CD4-positive, alpha-beta T cell treated with Interleukin-2 at 100 ng/mL for 4 hours (primary cell): ENCODE measurements at regions not wholly inside any gene's neighbourhood (a gene's known extent, or its start where the extent isn't known, plus 50 kb on each side); places are given as distances from the start of the nearest gene placed in this dataset.
"Not testable (repeated sequence)": the region's sequence is repeated elsewhere in the genome, so short reads cannot be mapped to it uniquely, and the experiment has no call there.

Experiments used
- DNase-seq: peaks from one replicate; pipeline ENCODE4 v3.0.0-alpha.2; 2020; ENCODE audit warnings: low spot score

DNA sequence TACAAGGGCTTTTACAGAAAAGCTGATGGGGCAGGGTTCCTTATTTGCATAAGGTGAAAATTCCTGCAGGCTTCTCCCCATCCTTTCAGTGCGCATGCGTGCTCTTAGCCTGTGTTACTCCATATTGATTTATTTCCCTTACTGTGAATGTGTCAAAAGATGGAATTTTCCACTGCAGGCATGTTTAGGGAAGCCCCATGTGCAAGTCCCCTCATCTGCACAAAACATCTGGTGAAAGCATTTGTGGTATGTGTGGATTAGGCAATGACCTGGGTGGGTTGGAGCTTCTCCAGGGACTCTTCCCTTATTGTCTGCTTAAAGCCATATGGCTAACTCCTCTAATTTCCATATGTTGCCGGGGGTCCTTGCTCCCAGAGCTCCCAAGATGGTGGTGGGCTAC is 912.7 kb upstream of the LRFN5 start:
- DNase-seq, result no peak

DNA sequence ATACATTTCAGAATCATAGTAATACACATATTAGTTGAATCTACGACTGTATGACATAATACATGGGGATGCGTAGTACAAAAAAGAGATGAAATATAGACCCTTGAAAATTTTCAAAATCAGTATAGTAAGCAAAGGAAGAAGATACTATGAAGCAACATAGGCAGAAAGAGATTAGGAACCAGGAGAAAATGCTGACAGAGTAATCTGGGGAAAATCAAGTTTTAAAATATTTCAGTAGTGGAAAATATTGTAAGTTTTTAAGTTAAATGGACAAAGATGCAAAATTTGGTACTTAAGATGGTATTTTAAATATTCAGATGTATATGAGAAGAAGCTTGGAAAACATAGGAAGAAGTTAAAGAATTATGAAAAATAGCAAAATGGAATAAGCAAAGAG is 915.6 kb upstream of the LRFN5 start:
- no peak for DNase-seq

DNA sequence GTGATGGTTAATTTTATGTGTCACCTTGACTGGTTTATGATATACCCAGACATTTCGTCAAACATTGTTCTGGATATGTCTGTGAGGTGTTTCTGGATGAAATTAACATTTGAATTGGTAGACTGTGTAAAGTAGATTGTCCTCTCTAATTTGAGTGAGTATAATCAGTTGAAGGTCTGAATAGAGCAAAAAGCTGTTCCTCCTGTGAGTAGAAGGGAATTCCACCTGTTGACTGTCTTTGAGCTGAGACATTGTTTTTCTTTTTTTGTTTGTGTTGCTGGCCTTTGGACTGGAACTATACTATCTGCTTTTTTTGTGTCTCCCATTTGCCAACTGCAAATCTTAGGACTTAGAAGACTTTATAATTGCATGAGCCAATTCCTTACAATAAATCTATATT is 920.9 kb upstream of the LRFN5 start:
- no peak for DNase-seq

DNA sequence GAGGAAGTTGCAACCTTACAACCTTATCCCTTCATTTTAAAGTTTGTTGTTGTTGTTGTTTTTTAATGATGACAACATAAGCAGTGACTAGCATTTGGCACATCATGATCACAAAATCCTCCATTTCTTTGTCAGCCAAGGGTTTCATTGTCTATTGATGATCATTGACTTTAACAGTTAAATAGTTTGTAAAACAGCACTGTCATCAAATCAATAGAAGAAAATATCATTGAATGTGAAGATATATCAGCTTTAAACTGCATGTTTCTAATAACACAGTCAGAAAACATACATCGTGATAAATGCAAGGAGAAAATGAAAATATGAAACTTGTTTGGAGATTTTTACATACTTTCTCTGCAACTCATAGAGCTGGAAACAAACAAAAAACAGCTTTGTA is 922.3 kb upstream of the LRFN5 start:
- no peak for DNase-seq

DNA sequence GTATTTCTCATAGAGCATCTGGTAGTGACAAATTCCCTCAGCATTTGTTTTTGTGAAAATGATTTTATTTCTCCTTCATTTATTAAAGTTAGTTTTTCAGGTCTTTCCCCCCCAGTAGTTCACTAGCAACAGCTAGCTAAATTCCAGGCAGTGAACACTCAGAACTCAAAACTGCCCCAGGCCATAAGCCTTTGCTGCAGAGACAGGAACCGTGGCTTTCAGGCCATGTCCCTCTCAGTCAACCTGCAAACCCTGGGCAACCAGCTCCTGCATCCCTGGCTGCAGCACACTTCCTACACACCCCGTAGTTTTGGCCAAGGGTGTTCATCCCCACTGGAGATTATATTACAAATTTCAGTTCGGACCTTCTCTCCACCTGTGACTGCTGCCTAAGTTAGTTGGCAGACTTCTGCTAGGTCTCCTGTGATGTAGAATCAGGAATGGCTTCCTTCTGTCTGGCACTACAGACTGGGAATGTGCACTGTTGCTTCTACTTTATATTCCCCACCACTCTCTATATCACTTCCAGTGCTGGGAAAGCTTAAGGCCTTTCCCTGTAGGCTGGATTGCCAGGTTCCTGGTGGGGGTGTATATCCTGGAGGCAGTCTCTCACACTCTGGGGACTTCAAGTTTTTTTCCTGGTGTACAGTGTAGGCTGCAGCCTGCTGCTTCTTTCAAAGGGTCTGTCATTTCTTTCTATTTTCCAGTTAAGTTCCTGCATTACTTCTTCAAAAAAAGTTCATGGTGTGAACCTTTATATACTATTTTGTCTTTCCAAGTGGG is 924.4 kb upstream of the LRFN5 start:
- no peak for DNase-seq

DNA sequence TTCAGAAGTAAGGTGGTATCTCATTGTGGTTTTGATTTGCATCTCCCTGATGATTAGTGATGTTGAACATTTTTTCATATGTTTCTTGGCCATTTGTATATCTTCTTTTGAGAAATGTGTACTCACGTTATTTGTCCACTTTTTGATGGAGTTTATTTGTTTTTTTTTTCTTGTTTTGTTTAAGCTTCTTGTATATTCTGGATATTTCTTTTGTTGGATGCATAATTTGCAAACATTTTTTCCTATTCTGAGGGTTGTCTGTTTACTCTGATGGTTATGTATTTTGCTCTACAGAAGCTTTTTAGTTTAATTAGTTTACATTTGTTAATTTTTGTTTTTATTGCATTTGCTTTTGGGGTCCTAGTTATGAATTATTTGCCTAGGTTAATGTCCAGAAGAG is 927.4 kb upstream of the LRFN5 start:
- no peak for DNase-seq

DNA sequence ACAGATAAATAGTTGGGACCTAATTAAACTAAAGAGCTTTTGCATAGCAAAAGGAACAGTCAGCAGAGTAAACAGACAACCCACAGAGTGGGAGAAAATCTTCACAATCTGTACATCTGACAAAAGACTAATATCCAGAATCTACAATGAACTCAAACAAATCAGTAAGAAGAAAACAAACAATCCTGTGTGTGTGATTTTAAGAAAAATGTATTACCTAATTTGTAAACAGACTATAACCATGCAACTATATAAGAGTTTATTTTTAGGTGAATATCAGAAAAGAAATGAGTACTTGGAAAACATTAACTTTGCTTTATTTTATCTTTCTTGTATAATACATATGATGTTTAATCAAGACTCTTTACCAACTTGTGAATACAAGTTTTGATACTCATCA is 929.5 kb upstream of the LRFN5 start:
- DNase-seq, result not testable (repeated sequence)

DNA sequence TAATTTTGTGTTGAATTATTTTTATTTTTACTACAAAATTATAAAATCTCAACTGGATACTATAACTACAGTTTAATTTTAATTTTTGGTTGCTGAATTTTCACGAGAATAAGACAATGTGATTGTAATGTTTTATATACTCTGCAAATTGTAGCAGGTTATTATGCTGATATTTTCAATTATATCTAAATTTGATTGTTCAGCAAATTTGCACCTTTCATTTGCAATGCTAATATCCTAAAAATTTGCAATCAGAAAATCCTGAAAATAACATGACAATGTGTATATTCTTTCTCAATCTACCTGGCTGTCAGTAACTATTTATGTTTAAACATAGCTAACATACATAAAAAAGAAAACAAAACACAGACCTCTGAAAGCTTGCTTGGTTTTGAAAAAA is 932.2 kb upstream of the LRFN5 start:
- DNase-seq, result no peak

DNA sequence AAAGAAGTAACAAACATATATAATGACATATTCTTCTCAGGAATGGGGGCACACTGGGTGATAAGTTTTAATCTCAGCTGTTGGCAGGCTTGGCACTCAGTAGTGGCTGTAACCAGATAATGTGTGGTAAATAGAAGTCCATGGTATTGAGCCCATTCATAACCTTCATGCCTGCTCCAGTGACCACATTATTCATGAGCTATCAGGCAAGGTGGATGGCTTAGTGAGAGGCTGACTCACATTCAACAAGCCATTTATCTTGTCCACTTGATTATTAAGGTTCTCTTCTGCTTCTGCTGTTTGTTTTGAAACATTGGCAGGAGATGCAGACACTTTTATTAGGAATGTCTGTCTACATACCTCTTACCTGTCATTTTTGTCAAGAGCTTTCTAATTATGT is 950.4 kb upstream of the LRFN5 start:
- DNase-seq, result no peak

DNA sequence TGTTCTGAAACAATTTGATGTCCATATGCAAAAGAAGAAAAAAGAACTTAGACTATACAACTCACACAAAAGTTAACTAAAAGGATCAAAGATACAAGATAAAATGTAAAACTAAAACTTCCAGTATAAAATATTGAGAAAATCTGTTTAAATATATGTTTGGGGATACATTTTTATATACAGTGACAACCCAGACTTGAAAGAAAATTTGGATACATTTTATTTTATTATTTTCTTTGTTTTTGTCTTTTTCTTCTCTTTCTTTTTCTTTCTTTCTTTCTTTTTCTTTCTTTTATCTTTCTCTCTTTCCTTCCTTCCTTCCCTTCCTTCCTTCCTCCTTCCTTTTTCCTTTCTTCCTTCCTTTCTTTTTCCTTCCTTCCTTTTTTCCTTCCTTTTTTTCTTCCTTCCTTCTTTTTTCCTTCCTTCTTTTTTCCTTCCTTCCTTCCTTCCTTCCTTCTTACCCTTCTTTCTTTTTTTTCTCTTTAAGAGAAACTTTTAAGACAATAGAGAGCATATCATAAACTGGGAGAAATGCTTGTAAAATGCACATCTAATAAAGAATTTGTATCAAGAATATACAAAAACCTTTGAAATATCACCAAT is 954.5 kb upstream of the LRFN5 start:
- no peak for DNase-seq

DNA sequence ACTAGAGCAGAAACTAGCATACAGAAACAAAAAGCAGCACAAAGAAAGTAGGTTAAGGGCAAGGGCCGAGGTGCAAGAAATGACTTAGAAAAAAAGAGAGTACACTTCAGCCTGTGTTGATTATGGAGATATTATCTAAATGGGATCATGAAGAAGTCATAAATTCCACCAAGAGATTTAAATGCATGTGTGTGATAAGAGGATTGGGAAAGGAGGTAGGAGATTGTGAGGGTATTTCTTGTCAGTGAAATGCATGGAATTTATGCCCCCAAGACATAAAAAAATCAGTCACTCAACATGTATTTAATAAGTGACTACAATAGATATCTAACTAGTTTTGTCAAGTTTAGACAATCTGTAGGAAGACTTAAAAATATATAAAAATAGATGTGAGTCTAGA is 976.2 kb upstream of the LRFN5 start:
- DNase-seq, result no peak

DNA sequence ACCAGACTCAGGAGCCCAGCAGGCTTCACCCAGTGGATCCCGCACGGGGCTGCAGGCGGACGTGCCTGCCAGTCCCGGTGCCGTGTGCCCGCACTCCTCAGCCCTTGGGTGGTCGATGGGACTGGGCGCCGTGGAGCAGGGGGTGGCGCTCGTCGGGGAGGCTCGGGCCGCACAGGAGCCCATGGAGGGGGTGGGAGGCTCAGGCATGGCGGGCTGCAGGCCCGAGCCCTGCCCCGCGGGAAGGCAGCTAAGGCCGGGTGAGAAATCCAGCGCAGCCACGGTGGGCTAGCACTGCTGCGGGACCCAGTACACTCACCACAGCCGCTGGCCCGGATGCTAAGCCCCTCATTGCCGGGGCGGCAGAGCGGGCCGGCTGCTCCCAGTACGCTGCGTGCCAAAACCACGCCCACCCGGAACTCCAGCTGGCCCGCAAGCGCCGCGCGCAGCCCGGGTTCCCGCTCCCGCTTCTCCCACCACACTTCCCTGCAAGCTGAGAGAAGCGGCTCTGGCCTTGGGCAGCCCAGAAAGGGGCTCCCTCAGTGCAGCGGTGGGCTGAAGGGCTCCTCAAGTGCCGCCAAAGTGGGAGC is 977.0 kb upstream of the LRFN5 start:
- not testable (repeated sequence) for DNase-seq

DNA sequence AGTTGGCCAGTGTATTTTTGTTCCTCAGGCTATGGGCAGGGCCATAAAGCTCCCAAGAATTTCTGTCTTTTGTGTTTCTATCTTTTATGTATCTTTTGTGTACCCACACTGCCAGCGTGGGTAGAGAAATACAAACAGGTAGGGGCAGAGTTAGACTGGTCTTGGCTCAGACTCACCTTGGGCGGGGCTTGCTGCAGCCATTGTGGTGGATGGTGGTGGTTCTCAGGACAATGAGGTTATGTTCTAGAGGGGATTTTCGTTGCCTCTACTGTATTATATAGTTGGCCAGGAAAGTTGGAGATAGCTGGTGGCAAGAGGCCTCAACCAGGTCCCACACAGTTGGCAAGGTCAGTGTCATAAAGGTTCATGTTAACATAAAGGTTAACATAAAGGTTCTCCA is 977.5 kb upstream of the LRFN5 start:
- DNase-seq, result no peak

DNA sequence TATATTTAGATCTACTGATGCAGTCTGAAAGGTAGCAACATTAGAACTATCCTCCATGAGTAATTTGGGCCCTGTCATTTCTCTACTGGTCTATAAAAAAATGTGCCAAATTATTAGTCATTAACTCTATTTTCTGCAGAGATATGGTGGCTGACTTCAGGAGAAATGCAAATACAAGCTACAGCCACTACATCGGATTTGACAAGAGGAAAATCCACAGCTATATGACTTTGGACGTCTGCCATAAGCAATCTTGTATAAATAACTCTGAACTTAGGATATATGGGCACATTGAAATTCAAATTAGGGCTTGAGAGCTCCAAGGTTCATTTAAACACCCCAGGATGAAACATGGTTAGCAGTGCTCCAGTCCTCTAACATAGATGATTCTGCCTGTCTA is 983.0 kb upstream of the LRFN5 start:
- no peak for DNase-seq

DNA sequence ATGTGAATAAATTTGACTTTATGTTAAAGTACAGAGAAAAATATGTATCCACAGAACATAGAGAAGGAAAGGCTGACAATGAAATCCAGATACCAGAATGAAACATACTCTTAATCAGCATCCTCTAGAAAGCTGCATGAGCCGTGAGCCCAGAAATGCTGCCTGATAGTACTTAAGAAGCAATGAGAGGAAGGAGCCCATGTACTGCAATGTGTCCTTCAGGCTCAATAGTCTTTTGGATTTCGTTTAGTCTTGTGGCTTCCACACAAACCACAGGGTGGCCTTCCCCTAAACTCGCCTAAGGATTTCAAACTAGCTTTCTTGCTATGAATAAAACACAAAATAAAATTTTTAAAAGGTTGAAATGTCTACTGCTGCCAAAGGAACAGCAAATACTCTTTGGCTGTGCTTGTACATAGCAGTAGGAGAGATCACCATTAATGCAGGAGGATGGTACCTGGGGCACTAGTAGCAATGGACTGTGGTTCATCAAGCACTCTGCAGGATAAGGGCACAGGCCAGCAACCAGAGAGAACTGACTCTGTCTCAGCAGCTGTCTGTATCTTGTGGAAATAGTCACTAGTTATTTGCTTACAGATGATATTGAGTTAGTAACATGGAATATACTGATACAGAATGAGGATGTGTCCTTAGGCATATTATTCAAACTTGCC is 988.3 kb upstream of the LRFN5 start:
- no peak for DNase-seq

DNA sequence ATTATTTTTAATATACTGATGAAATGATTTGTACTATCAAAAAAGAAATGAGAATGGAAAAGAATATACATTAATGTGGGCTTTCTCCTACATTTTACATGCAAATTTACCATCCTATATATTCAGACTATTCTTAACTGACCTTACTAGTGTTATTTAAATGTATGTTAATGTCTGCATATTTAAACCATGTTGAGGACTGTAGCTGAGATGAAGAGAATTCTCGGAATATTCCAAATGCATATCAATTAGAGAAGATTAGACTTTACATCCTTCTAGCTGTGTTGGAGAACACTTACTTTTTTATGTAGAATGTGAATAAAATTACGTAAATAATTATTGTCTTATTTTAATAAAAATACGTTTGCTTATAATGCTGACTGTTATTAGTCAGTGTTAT is 990.1 kb upstream of the LRFN5 start:
- DNase-seq, result no peak

DNA sequence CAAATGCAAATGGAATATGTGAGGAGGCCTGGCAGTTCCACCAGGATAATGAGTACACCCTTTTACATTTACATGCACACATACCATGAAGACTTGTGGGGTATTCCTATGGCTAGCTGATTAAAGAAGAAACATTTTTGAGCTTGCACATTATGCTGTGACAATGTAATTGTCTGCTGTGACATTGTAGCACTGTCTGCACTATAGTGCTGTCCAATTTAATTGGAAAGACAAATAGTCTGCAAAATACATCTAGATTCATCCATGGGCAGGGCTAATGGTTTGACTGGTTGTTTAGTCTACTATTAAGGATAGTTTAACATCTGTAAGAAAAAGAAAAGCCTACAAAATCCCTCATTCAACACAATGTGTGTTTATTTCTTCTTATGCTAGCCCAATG is 1005.6 kb upstream of the LRFN5 start:
- DNase-seq, result no peak

DNA sequence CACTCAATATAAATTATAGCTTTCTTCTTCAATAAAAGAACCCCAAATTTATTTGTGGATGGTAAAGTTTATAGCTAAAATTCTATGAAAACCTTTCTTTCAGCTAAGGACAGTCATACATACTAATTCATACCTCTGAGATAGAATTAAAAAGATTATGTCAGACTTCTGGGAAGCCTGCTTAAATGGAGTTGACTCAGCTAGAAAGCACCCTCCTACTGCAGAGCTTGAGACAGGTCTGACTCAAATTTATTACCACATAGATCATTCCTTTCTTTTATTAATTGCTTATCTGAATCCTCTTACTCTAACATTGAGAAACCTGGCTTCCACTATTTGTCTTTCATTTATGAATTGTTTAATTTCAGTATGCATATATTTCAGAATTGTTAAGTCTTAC is 1007.0 kb upstream of the LRFN5 start:
- no peak for DNase-seq

DNA sequence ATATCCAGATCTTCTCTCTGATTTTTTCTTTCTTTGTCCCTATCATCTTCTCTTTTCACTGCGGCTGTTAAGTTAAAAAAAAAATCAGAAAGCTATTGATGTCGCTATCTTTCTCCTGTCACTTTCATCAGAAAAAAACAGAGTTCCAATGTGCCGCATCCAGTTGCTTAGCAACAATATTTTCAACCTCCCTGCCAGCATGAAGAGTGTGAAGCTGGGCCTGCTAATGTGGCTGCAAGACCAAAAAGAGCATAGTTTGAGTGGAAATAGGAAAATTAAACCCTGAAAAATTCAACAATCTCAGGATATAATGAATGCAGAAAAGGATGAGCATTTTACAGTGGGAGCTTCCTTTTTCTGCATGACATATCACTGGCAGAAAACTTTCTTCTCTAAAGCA is 1025.4 kb upstream of the LRFN5 start:
- DNase-seq, result no peak

DNA sequence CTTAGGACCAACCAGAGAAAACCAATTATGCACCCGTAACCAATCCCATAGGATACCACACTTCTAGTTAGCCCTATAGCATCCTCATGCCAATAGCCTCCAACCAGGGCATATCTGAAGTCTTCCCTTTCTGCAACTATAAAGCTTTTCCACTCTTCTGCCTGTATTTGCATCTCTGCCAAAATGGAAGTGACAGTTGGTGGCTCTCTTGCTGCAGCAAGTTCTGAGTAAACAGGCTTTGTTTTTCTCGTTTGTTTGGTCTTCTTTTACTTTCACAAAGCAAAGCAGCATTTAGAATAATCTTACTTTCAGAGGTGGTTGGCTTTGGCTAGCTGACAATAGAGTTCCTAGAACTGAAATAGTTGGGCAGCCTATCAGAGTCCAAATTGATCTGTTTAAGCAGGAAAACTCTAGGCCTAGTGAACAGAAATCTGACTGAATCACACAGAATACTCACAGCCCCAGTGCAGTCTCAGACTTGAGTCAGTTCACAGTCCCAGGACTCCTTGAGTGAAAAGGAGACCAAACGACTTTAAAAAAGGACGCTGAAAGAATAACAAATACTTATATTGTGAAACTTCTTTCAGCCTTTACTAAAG is 1029.7 kb upstream of the LRFN5 start:
- DNase-seq, result no peak

DNA sequence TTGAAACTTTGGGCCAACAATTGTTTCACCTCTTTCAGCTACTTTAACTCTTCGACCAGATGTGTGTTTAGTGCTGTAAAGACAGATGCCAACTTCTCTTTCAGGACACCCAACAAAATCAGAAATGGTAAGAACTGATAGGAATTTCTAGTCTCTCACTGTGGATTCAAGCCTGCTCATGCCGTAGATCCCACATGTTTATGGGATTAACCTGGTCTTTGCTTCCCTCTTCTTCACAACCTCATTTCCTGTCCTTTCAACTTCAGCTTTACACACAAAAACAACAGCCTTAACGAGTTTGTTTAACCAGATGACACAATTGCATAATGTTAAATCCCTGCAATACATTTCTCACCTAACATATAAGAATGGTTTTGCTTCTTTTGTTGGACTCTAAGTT is 1031.9 kb upstream of the LRFN5 start:
- no peak for DNase-seq

DNA sequence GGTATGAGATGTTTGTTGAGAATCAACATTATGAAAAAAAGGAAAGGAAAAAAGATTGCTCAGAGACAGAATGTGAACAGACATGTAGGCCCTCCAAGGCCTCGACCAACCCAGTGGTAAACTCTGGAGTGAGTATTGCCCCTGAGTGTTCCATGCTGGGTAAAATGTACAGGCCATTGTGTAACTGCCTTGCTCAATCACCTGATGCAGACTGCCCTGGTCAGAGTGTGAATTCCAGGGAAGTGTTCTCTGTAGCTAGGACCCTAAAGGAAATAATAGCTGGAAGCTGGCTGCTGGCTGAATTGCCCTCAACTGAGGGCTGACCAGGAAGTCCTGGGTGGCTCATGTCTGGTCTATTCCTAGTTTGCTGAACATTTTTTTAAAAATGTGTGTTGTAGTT is 1081.4 kb upstream of the LRFN5 start:
- no peak for DNase-seq

DNA sequence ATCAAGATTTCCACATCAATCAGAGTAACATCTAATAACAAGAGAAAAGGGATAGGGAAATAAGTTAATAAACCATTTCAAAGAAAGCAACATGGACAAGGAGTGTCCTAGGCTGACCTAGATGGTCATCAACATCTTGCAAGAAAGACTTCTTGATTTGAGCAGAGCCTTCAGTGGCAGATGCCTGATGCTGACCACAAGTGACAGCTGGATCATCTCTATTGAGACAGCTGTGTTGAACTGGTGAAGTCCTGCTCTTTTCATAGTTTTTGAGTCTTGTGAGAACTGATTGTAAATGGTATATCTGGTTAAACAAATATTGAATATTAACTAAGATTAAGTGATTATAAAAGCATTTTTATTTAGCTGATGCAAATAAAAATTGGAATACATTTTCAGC is 1083.6 kb upstream of the LRFN5 start:
- no peak for DNase-seq
